AG08395 (cell line): ENCODE measurements at regions not wholly inside any gene's neighbourhood (a gene's known extent, or its start where the extent isn't known, plus 50 kb on each side); places are given as distances from the start of the nearest gene placed in this dataset.

Experiments
- DNase-seq: peaks from one replicate; pipeline ENCODE4 v3.0.0; 2012; ENCODE audit warnings: mixed read lengths, low spot score

DNA sequence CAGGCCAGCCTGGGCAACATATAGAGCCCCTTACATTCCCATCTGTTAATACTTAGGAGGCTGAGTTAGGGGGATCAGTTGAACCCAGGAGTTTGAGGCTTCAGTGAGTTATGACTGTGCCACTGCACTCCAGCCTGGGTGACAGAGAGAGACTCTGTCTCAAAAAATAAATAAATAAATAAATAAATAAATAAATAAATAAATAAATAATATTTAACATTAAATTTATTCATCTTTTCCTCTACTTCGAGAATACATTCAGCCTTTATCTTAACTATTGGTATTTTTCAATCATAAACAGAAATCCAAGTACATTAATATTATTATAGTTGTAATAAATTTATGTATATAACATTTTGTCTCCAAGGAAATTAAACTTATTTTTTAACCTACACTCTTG lies 1227.7 kb upstream of the GJE1 start:
- DNase-seq, result no peak

DNA sequence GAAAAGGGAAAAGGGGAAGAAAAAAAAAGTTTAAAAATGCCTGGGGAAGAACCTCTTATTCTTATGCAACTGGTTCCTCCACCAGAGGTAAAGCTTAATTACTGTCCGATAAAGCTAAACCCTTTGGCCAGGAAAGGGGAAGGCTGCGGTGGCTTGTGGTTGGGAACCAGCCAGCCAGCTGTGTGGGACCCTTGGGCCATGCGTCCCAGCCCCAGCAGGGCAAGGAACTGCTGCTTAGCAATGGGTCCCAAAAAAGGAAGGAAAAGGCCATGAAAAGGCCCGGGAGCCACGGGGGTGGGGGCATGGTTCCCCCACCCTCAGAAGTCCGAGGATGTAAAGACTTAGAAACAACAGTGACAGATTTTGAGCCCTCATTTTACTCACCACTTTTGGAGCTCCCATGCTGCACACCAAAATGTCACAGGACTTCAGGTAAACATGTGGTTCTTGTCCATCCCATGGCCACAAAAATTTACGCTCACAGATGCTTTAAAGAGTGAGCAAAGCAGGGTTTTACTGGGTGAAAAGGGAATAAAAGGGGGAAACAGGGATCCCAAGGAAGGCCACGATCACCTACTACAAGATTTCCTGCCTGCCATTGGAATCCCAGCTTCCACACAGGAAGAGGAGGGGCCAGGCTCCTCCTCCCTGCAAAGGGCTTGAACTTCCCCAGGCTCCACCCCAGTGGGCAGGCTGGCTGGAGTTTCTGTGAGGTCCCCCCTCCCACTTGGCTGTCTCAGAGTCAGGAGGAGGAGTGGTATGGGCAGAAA lies 1234.7 kb upstream of the GJE1 start:
- DNase-seq, result no peak

DNA sequence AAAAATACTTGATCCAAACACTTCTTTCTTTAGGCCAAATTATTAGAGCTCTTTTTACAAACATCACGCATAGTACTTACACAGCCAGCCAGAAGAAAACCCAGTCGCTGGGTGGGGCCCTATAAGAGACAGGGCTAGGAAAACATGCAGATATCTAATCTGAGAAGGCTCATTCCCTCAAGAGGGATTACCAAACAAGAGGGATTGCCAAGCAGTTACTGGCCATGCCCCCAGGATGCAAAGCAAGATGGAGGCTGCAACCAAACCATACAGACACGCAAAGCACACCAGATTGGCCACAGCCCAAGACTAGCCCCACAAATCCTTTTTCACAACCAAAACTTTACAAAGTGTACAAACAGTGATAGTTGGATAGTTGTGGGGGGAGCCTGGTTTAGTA lies 1235.4 kb upstream of the GJE1 start:
- DNase-seq, result no peak

DNA sequence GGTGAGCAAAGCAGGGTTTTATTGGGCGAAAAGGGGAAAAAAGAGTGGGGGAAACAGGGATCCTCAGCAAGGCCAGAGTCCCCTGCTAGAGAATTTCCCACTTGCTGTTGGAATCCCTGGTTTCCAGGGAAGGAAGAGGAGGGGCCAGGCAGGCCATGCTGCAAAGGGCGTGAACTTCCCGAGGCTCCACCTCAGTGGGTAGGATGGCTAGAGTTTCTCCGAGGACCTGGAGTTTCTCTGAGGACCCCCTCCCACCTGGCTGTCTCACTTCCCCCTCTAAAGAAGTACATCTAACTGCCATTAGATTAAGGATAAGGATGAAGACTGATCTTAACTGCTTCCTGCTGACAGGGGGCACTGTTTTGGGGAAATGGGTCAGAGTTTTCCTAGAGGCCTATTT lies 1239.3 kb upstream of the GJE1 start:
- DNase-seq, result no peak

DNA sequence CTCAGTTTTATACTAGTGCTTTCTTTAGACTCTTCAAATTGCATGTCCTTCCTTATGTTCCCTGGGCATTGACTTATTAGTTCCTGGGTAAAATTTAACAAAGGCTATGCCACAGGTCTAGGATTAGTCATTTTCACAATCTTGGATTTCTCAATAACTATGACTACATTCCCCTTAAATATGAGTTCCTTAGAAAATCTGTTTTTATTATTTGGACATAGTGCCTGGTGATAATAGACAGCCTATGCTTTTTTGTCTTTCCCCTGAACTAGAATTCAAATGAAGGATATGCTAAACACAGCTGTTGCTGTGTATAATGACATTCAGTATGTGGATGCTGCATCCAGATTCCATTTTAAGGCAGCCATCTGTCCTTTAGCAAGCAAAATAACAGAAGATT lies 1252.8 kb upstream of the GJE1 start:
- peak; percentile 37 for DNase-seq

DNA sequence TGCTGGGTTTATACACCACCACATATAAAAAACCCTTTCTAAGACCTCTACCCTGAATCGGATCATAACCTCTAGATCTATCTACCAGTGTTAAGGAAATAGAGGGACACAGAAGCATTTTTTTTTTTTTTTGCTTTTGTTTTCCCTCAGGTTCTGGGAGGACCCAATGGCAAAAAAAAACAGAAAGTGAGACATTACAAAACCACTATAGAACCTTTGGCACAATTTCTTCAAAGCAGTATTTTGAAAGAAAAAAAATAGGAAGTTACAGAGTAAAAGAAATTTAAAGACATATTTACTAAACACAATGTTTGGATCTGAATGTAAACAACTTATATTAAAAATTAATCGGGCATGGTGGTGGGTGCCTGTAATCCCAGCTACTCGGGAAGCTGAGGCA lies 1258.7 kb upstream of the GJE1 start:
- DNase-seq, result no peak

DNA sequence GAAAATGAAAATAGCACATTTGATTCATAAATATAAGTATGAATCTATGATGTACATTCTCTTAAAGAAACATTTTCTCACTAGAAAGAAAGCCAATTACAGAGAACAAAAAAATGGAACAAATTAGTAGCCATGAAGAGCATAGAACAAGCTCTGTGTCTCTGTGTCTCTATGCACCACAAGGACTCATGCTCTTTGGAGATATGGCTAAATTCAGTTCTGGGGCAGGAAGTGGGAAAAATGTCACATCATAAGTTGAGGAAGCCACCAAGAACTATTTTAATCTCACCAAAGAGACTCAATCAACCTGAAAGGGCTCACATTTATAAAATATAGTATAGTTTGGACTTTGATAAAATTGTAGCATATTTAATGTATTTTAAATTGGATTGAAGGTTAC lies 1259.8 kb upstream of the GJE1 start:
- DNase-seq, result no peak

DNA sequence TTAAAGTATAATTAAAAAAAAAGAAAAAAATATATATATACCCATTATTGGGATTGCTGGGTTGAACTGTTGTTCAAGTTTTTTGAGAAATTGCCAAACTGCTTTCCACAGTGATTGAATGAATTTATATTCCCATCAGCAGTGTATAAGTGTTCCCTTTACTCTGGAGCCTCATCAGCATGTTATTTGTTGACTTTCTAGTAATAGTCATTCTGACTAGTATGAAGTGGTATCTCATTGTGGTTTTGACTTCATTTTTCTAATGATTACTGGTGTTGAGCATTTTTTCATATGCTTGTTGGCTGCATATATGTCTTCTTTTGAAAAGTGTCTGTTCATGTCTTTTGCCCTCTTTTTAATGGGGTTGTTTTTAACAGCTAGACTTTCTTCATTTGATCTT lies 1260.8 kb upstream of the GJE1 start:
- DNase-seq, result no peak

DNA sequence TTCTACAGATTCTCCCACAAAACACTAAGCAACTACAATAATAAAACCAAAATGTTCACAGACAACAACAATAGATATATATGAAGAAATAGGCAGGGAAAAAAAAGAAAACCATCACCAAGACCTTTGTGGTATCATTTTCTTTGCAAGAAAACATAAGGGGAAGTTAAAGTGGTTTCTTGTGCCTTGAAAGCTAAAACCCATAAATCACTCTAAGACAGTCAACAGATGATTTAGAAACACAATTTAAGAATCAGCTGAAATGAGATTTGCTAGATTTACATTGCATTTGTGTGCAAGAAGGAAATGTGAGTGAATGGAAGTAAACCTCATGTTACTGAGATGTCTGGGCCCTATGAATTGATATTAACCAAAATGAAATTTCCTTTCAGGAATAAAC lies 1265.4 kb upstream of the GJE1 start:
- no peak for DNase-seq

DNA sequence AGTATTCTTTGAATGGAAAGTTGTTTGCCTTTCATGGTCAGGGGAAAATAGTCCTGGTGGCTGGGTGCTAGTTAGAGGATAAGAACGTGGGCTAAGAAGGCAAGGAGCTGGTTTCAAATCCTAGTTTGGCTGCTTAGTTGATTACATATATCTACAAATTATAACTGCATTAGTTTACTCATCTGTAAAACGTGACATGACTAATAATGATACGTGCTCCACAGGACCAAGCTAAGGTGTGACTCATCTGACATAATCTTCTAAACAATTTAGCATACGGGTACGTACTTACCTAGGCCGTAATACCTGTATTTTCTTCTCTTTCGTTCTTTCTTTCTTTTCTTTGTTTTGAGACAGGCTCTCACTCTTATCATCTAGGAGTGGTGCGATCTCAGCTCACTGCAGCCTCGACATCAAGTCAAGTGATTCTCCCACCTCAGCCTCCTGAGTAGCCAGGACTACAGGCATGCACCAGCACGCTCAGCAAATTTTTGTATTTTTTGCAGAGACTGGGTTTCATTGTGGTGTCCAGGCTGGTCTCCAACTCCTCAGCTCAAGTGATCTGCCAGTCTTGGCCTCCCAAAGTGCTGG lies 1274.2 kb upstream of the GJE1 start:
- no peak for DNase-seq

DNA sequence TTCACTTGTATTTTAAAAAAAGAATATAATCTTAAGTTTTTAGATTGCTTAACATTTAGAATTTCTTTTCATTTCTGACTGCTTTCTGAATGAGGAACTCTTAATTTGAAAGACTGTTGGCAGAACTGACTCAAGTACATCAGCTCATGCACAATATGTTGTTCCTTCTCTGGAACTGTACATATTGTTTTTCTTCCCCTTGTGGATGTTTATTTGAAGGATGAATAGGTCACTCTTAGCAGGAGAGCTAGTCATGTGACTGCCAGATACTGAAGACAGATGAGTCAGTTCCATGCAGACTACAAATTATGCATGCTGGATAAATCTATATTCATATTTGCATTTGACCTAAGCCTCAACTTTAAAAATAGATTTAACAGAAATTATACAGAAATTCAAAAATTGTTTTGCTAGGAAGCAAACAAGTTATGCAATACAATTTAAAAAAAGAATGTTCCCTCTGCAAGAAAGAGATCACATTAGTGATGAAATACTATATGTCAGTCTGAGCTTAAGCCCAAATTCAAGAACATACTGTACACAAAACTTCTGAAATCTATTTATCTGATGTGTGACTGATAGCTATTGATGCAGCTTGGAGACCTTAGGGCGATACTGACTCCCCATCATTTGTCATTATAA lies 1274.9 kb upstream of the GJE1 start:
- peak; percentile 56 for DNase-seq

DNA sequence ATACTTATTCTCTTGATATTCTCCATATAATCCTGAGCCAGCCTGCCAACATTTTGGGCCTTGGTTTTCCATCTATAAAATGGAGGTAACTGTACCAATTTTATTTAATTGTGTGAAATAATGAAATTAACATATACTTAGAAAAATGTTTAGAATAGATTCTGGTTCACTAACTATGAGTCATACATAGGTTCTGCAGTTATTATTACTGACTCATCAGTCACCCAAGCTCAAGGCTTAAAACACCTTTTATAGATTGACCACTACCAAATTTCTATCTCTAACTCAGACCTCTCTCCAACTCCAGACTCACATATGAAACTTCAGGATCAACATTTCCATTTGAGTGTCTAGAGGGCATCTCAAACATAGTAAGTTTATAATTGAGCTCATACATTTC lies 1277.2 kb upstream of the GJE1 start:
- no peak for DNase-seq

DNA sequence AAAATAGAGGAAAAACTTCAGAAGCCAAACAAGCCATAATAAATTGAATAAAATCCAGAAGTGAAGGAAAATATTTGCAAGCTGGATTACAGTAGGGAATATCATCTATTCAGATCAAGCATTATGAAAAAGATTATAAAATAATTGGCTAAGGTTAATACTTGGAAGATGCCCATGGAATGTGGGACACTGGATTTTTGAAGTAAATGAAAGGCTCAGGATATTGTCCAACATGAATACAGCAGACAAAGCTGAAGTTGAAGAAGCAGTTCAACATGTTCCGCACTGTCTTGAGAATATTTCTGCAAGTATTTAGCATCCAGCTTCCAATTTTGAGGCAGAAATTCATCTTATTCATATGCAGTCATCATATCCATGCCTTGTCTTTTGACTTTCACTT lies 1278.4 kb upstream of the GJE1 start:
- DNase-seq, result no peak

DNA sequence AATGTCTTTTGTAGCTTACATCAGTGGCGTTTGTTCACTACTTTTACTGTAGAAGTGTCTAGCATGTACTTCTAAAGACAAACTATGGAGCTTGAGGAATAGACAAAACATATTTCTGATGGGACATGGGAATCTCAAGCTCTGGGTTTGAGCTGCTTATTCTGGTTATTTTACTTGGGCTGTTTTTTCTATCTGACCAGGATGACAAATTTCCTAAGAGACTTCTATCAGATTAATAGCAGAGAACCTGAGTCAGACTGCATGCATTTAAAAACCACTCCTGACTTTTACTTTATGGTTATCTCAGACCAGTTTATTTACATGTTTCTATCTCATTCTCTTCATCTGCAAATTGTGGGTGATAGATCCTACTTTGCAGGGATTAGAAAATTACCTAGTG lies 1282.3 kb upstream of the GJE1 start:
- peak; percentile 4 for DNase-seq

DNA sequence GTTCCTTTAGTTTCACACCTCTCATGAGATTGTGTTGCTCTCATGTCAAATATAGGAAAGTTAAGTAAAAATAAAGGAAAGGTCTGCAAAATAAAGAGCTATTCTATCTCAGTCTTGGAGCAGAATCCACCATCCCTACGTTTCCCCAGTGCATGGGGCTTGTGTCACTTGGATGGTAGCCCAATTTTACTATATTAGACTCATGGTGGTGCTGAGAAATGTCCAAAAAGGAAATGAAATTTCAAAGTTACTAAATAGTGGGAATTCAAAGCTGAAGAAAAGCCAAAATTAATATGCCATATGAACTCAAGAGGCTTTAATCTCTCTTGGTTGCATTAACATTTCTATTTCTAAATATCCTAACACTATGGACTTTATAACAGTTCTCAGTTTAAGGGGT lies 1283.3 kb upstream of the GJE1 start:
- DNase-seq, result no peak

DNA sequence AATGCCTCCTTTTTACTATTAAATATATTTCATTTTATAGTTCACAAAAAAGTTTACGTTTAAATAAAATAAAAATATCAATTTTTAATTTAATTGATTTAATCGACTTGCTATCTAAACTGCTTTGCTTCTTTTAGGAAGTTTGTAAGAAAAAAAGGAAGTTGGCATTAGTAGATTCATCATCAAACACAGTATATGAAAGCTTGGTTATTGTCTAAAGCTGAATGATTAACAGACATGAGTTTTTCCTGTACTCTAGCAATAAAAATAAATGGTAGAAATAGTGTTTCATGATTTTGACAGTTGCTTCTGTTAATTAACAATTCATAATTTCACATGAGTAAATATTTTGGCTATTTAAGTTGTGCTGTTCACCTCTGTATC lies 1285.5 kb upstream of the GJE1 start:
- DNase-seq, result no peak

DNA sequence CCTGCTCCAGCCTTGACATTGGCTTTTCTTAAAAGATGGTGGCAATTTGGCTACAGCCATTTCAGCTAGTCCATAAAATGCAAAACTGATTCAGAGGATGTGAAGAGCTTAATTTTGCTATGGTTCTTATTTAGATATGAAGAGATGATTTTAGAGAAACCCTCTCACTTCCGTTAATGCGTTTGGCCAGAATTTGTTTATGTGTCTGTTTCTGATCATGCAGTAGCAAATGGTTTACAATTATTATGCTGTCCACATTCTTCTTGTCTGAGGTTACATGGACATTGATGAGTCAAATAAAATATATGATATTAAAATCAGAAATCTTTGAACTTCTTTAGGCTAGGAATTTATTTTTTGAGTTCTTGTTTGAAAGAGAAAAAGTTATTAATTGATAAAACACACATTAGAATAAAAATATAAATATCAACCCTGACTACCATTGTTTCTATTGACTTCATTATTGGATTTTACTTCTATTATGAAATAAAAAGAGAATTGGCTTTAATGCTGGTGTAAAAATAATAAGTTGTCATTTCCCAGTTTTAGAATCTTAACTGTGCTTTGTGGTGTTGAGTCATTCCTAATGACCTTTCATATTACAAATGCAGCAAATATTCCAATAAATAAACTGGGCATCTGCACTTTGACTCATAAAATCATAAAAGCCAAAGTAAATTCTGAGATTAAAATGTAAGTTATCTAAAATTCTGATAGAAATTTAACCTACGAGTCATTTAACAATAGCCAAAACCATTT lies 1286.0 kb upstream of the GJE1 start:
- peak; percentile 35 for DNase-seq

DNA sequence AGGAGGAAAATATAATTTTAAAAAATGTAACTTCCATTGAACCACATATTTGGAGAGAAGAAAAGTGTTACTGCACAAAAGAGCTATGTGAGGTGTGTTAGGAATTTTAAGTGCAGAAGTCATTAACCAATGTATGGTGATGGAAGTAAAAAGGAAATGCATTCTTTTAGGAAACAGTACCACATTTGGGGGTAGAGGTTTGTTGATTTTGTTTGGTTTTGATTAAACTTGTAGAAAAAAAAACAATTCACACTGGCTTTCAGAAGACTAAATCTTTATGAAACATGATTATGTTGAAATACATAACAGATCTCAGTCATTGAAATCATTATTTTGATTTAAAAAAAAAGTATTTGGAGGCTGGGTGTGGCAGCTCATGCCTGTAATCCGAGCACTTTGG lies 1287.0 kb upstream of the GJE1 start:
- no peak for DNase-seq

DNA sequence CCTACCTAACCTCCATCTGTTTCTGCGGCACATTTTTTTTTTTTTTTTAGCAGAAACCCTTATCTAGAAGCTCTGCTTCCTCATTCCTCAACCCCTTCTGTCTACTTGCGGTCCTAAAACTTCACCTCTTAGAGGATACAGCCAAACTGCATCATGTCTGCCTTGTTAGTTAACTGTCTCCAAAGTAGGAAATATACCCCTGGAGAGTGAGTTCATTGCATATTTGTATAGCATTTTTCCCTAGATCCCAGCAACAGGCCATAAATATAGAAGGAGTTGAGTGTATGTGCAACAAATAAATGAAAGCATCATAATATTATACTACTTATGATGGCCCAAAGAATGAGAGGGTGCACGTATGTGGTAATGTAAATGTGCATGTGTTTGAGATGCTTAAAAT lies 1288.6 kb upstream of the GJE1 start:
- no peak for DNase-seq

DNA sequence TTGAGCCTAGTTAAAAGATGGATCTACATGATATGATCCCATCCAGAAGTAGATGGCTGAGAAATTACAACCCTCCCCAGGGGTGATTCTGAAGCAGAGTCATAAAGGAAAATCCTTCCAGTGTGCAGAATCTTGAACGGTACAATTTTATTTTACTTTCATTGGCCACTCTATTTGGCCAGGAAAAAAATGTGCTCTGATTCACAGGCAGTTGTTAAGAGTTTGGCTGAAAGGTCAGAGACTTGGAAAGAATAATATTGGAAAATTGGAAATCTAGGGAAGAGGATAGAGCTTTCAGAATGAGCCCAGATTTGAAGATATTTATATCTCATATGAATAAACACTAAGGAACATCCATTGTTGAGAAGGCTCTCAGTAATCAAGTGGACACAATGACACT lies 1299.3 kb upstream of the GJE1 start:
- DNase-seq, result no peak

DNA sequence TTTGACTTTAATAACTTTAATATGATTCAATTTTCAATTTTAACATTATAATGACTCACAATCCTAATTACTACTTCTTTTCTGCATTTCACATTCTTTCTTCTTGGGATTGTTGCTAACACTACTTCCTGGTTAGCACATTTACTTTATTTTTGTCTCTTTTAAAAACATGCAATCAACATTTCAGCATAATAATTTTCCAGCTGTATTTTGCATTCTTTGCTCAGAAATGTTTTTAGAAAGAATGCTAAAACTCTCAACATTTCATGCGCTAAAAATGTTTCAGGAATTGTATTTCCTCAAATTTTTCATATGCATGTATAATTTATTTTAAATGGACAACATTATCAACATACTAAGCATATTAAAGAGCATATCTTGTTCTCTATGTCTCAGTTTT lies 1302.1 kb upstream of the GJE1 start:
- DNase-seq, result peak; percentile 6

DNA sequence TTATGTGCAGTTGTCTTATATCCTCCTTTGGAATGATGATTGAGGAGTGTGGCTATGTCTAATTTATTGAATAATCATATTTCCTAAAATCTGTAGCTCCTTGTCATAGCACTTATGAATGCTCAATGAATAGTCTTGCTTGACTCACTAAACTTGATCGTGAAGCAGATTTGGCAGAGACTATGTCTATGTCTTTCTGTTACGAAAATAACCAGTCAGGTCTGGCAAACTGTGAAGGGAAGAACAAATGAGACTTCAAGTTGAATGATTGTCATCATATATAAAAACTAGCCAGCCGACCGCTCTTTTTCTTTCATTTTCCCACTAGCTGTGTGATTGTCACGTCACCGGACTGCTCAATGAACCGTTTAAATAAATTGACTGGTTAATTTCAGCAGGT lies 1303.9 kb upstream of the GJE1 start:
- no peak for DNase-seq

DNA sequence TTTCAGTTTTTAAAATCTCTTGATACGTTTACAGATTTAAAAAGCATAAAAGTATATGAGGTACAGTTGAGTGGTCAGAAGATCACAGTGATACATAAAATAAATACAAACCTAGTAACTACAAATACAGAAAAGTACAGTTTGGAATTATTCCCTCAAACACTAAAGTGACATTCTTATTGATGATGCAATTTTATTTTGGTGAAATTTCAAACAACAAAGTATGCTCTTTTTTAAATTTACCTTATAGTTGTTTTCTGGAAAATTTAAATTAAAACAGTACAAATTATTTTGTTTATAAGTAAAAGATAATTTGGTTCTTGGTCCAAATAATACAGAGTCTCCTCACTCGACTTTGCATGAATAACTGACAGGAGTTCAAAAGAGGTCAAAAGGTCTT lies 1305.1 kb upstream of the GJE1 start:
- no peak for DNase-seq
